Astrocyte (in vitro differentiated cells and primary cell): ENCODE measurements at regions not wholly inside any gene's neighbourhood (a gene's known extent, or its start where the extent isn't known, plus 50 kb on each side); places are given as distances from the start of the nearest gene placed in this dataset.

Experiments
- EZH2 ChIP-seq: IDR thresholded peaks from 2 replicates; pipeline ENCODE4 v1.6.1; 2012; ENCODE audit warnings: mild to moderate bottlenecking, low read length, inconsistent platforms; ENCODE audit not compliant: insufficient read depth
- TF ChIP-seq, protein P1 (sequence below): IDR thresholded peaks from 2 replicates; pipeline ENCODE4 v1.5.1; 2011; ENCODE audit warnings: low read depth, mild to moderate bottlenecking, inconsistent platforms, low read length, moderate library complexity; ENCODE audit not compliant: insufficient read depth

DNA sequence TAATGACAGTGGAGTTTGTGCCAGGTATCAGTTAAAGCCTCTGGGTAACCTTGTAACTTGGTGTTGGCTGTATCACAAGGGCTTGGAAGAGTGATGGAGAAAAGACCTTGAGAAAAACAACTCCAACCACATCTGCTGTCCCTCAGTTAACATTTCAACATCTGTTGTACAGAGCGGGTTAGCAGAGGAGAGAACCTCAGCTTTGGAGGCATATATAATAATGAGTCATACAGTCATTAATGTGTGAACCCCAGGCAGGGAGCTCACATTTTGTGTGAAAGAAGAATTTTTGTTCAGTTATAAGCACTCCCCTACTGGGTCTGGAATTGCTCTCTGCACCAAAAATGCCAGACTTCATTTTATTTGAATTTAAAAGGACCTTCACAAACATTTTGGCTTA is 439.5 kb downstream of the PDCD6IP start:
- TF ChIP-seq, protein P1, sequence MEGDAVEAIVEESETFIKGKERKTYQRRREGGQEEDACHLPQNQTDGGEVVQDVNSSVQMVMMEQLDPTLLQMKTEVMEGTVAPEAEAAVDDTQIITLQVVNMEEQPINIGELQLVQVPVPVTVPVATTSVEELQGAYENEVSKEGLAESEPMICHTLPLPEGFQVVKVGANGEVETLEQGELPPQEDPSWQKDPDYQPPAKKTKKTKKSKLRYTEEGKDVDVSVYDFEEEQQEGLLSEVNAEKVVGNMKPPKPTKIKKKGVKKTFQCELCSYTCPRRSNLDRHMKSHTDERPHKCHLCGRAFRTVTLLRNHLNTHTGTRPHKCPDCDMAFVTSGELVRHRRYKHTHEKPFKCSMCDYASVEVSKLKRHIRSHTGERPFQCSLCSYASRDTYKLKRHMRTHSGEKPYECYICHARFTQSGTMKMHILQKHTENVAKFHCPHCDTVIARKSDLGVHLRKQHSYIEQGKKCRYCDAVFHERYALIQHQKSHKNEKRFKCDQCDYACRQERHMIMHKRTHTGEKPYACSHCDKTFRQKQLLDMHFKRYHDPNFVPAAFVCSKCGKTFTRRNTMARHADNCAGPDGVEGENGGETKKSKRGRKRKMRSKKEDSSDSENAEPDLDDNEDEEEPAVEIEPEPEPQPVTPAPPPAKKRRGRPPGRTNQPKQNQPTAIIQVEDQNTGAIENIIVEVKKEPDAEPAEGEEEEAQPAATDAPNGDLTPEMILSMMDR = no peak
- TF ChIP-seq EZH2 = no peak
